H9 (cell line): ENCODE measurements at regions not wholly inside any gene's neighbourhood (a gene's known extent, or its start where the extent isn't known, plus 50 kb on each side); places are given as distances from the start of the nearest gene placed in this dataset.

ENCODE experiments used
- DNase-seq: peaks from one replicate; pipeline ENCODE4 v3.0.0-alpha.2; 2017
- H2AFZ ChIP-seq: one replicate; pipeline ENCODE4 v1.6.1; 2013; ENCODE audit warnings: mild to moderate bottlenecking, low read length, control low read depth, moderate library complexity
- H2AK5ac ChIP-seq: 2 replicates; pipeline ENCODE4 v1.6.1; 2013; ENCODE audit warnings: low read length, control low read depth, mixed read lengths; ENCODE audit not compliant: insufficient read length
- H2BK120ac ChIP-seq: one replicate; pipeline ENCODE4 v1.6.1; 2013; ENCODE audit warnings: low read depth, mild to moderate bottlenecking, low read length, control low read depth, inconsistent platforms; ENCODE audit not compliant: poor library complexity, severe bottlenecking
- H2BK12ac ChIP-seq: 2 replicates; pipeline ENCODE4 v1.6.1; 2013; ENCODE audit warnings: low read length, control low read depth, mixed read lengths, low read depth; ENCODE audit not compliant: insufficient read length
- H2BK15ac ChIP-seq: 2 replicates; pipeline ENCODE4 v1.6.1; 2013; ENCODE audit warnings: low read depth, low read length, control low read depth
- H2BK20ac ChIP-seq: one replicate; pipeline ENCODE4 v1.6.1; 2013; ENCODE audit warnings: low read depth, mild to moderate bottlenecking, low read length, control low read depth, inconsistent platforms; ENCODE audit not compliant: poor library complexity, severe bottlenecking
- H2BK5ac ChIP-seq: 2 replicates; pipeline ENCODE4 v1.6.1; 2013; ENCODE audit warnings: low read length, control low read depth, mixed read lengths; ENCODE audit not compliant: insufficient read length
- H3K14ac ChIP-seq: 2 replicates; pipeline ENCODE4 v1.6.1; 2013; ENCODE audit warnings: low read length, control low read depth; ENCODE audit not compliant: insufficient read depth
- H3K18ac ChIP-seq: 2 replicates; pipeline ENCODE4 v1.6.1; 2013; ENCODE audit warnings: low read depth, mild to moderate bottlenecking, mixed read lengths, low read length, control low read depth; ENCODE audit not compliant: insufficient read length
- H3K23ac ChIP-seq: 2 replicates; pipeline ENCODE4 v1.6.1; 2013; ENCODE audit warnings: low read length, control low read depth, mixed read lengths, low read depth; ENCODE audit not compliant: insufficient read length
- H3K23me2 ChIP-seq: 2 replicates; pipeline ENCODE4 v1.6.1; 2013; ENCODE audit warnings: low read depth, mild to moderate bottlenecking, mixed read lengths, low read length, control low read depth; ENCODE audit not compliant: insufficient read length, poor library complexity, severe bottlenecking
- H3K27ac ChIP-seq: 2 replicates; pipeline ENCODE4 v1.5.1; 2013; ENCODE audit warnings: low read length, control low read depth, mixed read lengths, low read depth; ENCODE audit not compliant: insufficient read length
- H3K27me3 ChIP-seq: 2 replicates; pipeline ENCODE4 v1.6.1; 2013; ENCODE audit warnings: low read length, control low read depth, inconsistent platforms; ENCODE audit not compliant: insufficient read depth
- H3K4ac ChIP-seq: 2 replicates; pipeline ENCODE4 v1.6.1; 2013; ENCODE audit warnings: low read depth, mild to moderate bottlenecking, control low read depth, inconsistent platforms, low read length, moderate library complexity
- H3K4me1 ChIP-seq: 2 replicates; pipeline ENCODE4 v1.6.1; 2013; ENCODE audit warnings: low read length, control low read depth, inconsistent platforms; ENCODE audit not compliant: insufficient read depth
- H3K4me2 ChIP-seq: 2 replicates; pipeline ENCODE4 v1.6.1; 2013; ENCODE audit warnings: low read length, control low read depth, mixed read lengths; ENCODE audit not compliant: insufficient read length, insufficient read depth
- H3K56ac ChIP-seq: 2 replicates; pipeline ENCODE4 v1.6.1; 2013; ENCODE audit warnings: low read depth, mild to moderate bottlenecking, mixed read lengths, low read length, control low read depth; ENCODE audit not compliant: insufficient read length
- H3K79me1 ChIP-seq: 2 replicates; pipeline ENCODE4 v1.6.1; 2013; ENCODE audit warnings: low read depth, mild to moderate bottlenecking, moderate library complexity, low read length, control low read depth, inconsistent platforms; ENCODE audit not compliant: insufficient read depth, poor library complexity, severe bottlenecking
- H3K79me2 ChIP-seq: 2 replicates; pipeline ENCODE4 v1.6.1; 2013; ENCODE audit warnings: low read length, control low read depth, inconsistent platforms; ENCODE audit not compliant: insufficient read depth
- H3K9ac ChIP-seq: 2 replicates; pipeline ENCODE4 v1.6.1; 2013; ENCODE audit warnings: low read length, control low read depth, mixed read lengths; ENCODE audit not compliant: insufficient read length; ENCODE audit errors: extremely low read depth
- H3K9me3 ChIP-seq: one replicate; pipeline ENCODE4 v1.6.1; 2013; ENCODE audit warnings: low read depth, low read length, inconsistent platforms; ENCODE audit not compliant: control insufficient read depth
- H3T11ph ChIP-seq: one replicate; pipeline ENCODE4 v1.6.1; 2013; ENCODE audit warnings: mild to moderate bottlenecking, low read length, control low read depth, inconsistent platforms
- H4K20me1 ChIP-seq: one replicate; pipeline ENCODE4 v1.6.1; 2013; ENCODE audit not compliant: control insufficient read depth, insufficient read length, insufficient read depth
- H4K5ac ChIP-seq: 2 replicates; pipeline ENCODE4 v1.6.1; 2013; ENCODE audit warnings: low read depth, mild to moderate bottlenecking, mixed read lengths, low read length, control low read depth; ENCODE audit not compliant: insufficient read length
- H4K8ac ChIP-seq: replicated peaks from 2 replicates; pipeline ENCODE4 v1.6.1; 2013; ENCODE audit warnings: low read length, control low read depth, mixed read lengths, low read depth; ENCODE audit not compliant: insufficient read length
- H4K91ac ChIP-seq: 2 replicates; pipeline ENCODE4 v1.6.1; 2013; ENCODE audit warnings: low read depth, mild to moderate bottlenecking, moderate library complexity, mixed read lengths, low read length, control low read depth; ENCODE audit not compliant: insufficient read length
- H3K27ac Mint-ChIP-seq, 3 experiments: 2 replicates in 2 of 3; 3 replicates in 1 of 3; pipeline ENCODE4 v1.8.0; 2020 to 2021; ENCODE audit warnings: mixed read lengths in 3 of 3, mild to moderate bottlenecking in 1 of 3, moderate library complexity in 1 of 3
- H3K27me3 Mint-ChIP-seq: 2 replicates; pipeline ENCODE4 v1.8.0; 2021; ENCODE audit warnings: low read depth, mild to moderate bottlenecking, moderate library complexity, mixed read lengths
- H3K36me3 Mint-ChIP-seq, 3 experiments: 2 replicates in 2 of 3; 3 replicates in 1 of 3; pipeline ENCODE4 v1.8.0; 2020 to 2021; ENCODE audit warnings: low read depth in 3 of 3, mixed read lengths in 3 of 3; ENCODE audit not compliant: insufficient read depth in 1 of 3
- H3K4me1 Mint-ChIP-seq, 2 experiments: 2 replicates each; pipeline ENCODE4 v1.8.0; 2020; ENCODE audit warnings: mixed read lengths in 2 of 2
- H3K4me3 Mint-ChIP-seq, 2 experiments: 2 replicates in 1 of 2; 3 replicates in 1 of 2; pipeline ENCODE4 v1.8.0; 2020 to 2021; ENCODE audit warnings: mild to moderate bottlenecking in 2 of 2, mixed read lengths in 2 of 2, moderate library complexity in 1 of 2
- H3K9me3 Mint-ChIP-seq, 2 experiments: 2 replicates in 1 of 2; 3 replicates in 1 of 2; pipeline ENCODE4 v1.8.0; 2020; ENCODE audit warnings: mild to moderate bottlenecking in 2 of 2, mixed read lengths in 2 of 2, moderate library complexity in 1 of 2
- CTCF ChIP-seq: fragments of 200-600 bp; sonication (generic); conservative IDR thresholded peaks from 3 replicates; pipeline ENCODE4 v1.8.0; 2021; ENCODE audit warnings: antibody characterized with exemption, mild to moderate bottlenecking
- WGBS: extraction: QIAGEN DNeasy Blood & Tissue Kit; methylation state at CpG from one replicate; pipeline ENCODE4 v1.1.7; 2013; ENCODE audit warnings: missing lambda C conversion rate, low lambda C conversion rate, mixed read lengths; ENCODE audit not compliant: insufficient read length; ENCODE audit errors: extremely low coverage; 5-methylcytosine and 5-hydroxymethylcytosine counted together

GRCh38 chr12:58347691-58348090 is 406.3 kb downstream of the ATP23 start:
- Histone ChIP-seq H3K4ac (no peak overlapping the region), H2BK120ac (no peak overlapping the region), H3K27ac (no peak overlapping the region), H3K4me2 (no peak overlapping the region), H3K79me1 (no peaks in the 10 kb centered on the region), H4K20me1 (no peaks in the 10 kb centered on the region), H2BK15ac (no peak overlapping the region), H4K8ac (no peak overlapping the region), H2BK20ac (no peak overlapping the region), H3K27me3 (no peaks in the 10 kb centered on the region), H3T11ph (no peak overlapping the region), H2BK12ac (no peak overlapping the region), H3K56ac (no peak overlapping the region), H3K4me1 (no peaks in the 10 kb centered on the region), H4K5ac (no peak overlapping the region), H3K23ac (no peak overlapping the region), H3K79me2 (no peaks in the 10 kb centered on the region), H3K9ac (no peak overlapping the region), H2BK5ac (no peak overlapping the region), H3K18ac (no peak overlapping the region), H4K91ac (no peak overlapping the region), H2AFZ (no peak overlapping the region), H3K23me2 (peaks cover 3% of the 10 kb centered on the region), H3K14ac (no peak overlapping the region), H2AK5ac (no peak overlapping the region), H3K9me3 (no peaks in the 10 kb centered on the region)
- H3K4me3 Mint-ChIP-seq = no peak overlapping the region
- no peaks in the 10 kb centered on the region; the same call in 1 of the 2 replicates for H3K27me3 Mint-ChIP-seq
- no peak overlapping the region for H3K27ac Mint-ChIP-seq
- H3K36me3 Mint-ChIP-seq = no peaks in the 10 kb centered on the region; a peak in 1 of 7 replicates
- WGBS = no CpG with 5 or more reads among the region's 2 CpGs
- no peak for DNase-seq
- H3K9me3 Mint-ChIP-seq = no peaks in the 10 kb centered on the region; a peak in 1 of 5 replicates
- no peak for TF ChIP-seq CTCF
- peaks cover 0 to 6% of the 10 kb centered on the region in 2 experiments; a peak in 1 of 4 replicates for H3K4me1 Mint-ChIP-seq
